Astrocyte of the cerebellum (primary cell): ENCODE measurements at regions not wholly inside any gene's neighbourhood (a gene's known extent, or its start where the extent isn't known, plus 50 kb on each side); places are given as distances from the start of the nearest gene placed in this dataset.

Experiments used
- DNase-seq: peaks from one replicate; pipeline ENCODE4 v3.0.0-alpha.2; 2011; ENCODE audit warnings: low read depth
- H3K4me3 ChIP-seq: 2 replicates; pipeline ENCODE4 v1.5.1; 2011; ENCODE audit warnings: mild to moderate bottlenecking, low read depth, low read length, moderate library complexity
- in situ Hi-C: cut with HindIII; loops from 2 replicates; pipeline ENCODE4 v1.10.0; 2017; ENCODE audit warnings: low sequenced_read_pairs
- TF ChIP-seq, protein P1 (sequence below): IDR thresholded peaks from 2 replicates; pipeline ENCODE4 v1.5.1; 2012; ENCODE audit warnings: low read length, low read depth, moderate library complexity, mild to moderate bottlenecking; ENCODE audit errors: missing control alignments

DNA sequence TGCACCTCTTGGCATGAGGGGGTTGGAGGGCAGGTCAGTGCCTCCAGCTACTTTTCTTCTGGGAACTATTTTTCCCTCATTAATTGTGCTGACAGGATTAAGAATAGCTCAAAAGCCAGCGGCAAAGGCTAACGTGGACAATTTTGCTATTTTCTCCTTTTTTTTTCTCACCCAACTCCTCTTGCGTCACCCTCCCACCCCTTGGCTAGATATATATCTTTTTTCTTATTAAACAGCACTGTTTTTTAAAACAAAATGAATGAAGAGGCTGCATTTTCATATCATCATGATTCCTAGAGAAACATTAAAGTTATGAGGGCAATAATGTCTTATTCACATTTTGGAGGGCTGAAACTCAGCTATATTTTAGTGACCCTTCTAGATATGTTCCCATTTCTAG, 251.8 kb upstream of the NFE2L3 start:
- TF ChIP-seq, protein P1, sequence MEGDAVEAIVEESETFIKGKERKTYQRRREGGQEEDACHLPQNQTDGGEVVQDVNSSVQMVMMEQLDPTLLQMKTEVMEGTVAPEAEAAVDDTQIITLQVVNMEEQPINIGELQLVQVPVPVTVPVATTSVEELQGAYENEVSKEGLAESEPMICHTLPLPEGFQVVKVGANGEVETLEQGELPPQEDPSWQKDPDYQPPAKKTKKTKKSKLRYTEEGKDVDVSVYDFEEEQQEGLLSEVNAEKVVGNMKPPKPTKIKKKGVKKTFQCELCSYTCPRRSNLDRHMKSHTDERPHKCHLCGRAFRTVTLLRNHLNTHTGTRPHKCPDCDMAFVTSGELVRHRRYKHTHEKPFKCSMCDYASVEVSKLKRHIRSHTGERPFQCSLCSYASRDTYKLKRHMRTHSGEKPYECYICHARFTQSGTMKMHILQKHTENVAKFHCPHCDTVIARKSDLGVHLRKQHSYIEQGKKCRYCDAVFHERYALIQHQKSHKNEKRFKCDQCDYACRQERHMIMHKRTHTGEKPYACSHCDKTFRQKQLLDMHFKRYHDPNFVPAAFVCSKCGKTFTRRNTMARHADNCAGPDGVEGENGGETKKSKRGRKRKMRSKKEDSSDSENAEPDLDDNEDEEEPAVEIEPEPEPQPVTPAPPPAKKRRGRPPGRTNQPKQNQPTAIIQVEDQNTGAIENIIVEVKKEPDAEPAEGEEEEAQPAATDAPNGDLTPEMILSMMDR: no peak
- no peak for DNase-seq
- in situ Hi-C loops: no loop called here
- no peak overlapping the region for H3K4me3 ChIP-seq

DNA sequence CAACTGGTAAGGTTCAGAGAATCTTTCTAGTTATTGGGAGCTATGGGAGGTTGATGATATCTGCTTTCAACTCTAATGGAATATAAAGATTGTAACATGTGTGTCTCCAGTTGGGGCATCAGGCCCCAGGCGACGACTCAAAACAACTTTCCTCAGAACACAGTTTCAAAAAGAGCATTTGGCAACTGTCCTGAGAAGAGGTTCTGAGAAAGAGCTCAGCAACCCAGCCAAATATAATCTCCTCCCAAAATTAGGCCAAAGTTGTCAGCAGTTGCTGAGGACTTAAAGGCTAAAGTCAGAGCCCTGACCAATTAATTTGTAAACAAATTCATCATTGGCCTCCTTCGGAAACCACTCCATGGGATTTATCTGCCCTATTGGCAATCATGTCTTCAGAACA, 251.1 kb upstream of the NFE2L3 start:
- H3K4me3 ChIP-seq: no peak overlapping the region
- in situ Hi-C loops: no loop called here
- TF ChIP-seq, protein P1: no peak
- DNase-seq: no peak

DNA sequence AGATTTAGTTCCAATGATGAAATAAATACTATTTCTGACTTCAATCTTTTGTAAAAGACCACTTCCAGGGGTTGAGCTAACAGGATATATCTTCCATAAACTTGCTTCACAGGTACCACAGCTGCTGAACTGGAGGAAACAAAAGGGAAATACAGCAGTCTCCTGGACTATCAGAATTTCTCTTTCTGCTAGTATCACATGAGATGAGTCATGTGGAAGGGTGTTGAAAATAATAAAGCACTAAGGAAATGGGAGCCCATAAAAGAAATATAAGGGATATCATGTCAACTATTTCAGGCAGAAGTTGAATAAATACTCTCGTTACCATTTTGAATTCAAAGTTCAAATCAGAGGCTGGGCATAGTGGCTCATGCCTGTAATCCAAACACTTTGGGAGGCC, 250.3 kb upstream of the NFE2L3 start:
- DNase-seq: no peak
- in situ Hi-C loops: no loop called here
- no peak overlapping the region for H3K4me3 ChIP-seq
- TF ChIP-seq, protein P1: no peak

DNA sequence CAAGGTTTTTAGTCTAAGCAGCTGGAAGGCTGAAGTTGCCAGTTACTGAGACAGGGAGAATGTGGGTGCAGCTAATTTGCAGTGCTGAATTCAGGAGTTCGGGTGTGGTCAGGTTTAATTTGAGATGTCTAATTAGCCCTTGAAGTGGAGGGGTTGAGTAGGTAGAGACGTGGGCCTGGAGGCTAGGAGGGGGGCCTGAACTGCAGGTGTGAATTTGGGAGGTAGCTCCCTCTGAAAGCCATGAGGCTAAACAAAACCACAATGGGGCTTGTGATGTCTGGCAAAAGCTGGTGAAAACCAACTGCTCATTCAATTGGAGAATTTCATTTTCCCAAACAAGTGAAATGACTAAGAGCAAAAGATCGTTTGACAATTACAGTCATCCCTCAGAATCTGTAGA, 246.0 kb upstream of the NFE2L3 start:
- TF ChIP-seq, protein P1: no peak
- in situ Hi-C loops: no loop called here
- DNase-seq: no peak
- H3K4me3 ChIP-seq: no peak overlapping the region

DNA sequence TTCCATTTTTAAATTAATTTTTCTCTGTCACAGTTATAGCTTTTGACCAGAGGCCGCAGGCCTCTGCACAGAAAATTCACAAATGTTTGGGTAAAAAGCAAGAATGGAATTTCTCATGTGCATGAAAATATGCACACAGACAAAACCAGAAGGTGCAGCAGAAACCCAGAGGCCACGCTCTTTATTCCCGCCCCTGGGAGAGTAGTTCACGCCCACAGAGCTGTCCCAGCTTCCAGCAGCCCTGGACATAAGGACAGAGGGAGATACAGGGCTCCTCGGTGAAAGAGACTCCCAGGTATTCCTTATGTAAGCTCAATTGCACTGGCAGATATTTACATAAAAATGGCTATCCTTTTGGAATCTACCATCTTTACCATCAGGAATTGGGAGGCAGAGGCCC, 245.2 kb upstream of the NFE2L3 start:
- TF ChIP-seq, protein P1: no peak
- DNase-seq: no peak
- in situ Hi-C loops: no loop called here
- no peak overlapping the region for H3K4me3 ChIP-seq

DNA sequence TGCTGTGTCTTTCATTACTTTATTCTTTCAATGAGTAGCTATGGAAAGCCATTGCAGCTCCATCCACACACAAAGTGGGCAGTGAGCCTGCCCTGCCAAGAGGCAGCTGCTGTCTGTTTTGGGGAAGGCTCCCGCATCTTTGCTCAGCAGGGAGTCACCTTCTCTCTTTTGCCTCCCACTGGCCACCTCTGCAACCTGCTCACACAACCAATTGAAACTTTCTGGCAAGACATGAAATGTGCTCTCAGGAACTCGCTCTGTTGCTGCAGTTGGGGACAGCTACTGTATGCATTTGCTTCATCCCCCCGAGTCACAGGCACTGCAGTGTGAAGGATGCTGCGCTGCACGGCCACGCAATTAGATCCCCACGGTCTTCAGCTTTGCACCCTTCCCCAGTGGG, 244.8 kb upstream of the NFE2L3 start:
- DNase-seq: no peak
- in situ Hi-C loops: no loop called here
- H3K4me3 ChIP-seq: no peak overlapping the region
- TF ChIP-seq, protein P1: no peak

DNA sequence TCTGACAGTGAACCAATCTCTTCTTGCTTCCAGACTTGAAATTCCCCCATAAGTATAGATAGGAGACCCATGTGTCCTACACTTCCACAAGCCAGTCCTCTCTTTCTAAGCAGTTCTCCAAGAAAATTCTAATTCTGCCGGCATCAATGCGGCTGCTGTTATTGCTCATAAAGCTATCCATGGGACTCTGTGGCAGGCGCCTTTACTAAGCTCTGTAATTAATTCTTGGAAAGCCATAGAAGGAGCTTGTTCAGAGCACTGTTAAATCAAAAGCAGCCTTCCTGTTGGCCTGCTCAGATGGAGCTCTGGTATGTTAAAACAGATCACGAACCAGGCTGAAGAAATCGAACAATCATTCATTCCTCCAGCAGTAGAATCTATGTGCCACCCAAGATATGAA, 244.3 kb upstream of the NFE2L3 start:
- in situ Hi-C loops: no loop called here
- TF ChIP-seq, protein P1: no peak
- DNase-seq: no peak
- H3K4me3 ChIP-seq: no peak overlapping the region
